IPS-15b (cell line): ENCODE measurements at regions not wholly inside any gene's neighbourhood (a gene's known extent, or its start where the extent isn't known, plus 50 kb on each side); places are given as distances from the start of the nearest gene placed in this dataset.

Experiments
- H3K27me3 ChIP-seq: one replicate; pipeline ENCODE4 v1.6.1; 2013; ENCODE audit warnings: low read length; ENCODE audit not compliant: control insufficient read depth, insufficient read depth
- H3K36me3 ChIP-seq: one replicate; pipeline ENCODE4 v1.6.1; 2013; ENCODE audit warnings: low read length; ENCODE audit not compliant: control insufficient read depth, insufficient read depth
- H3K4me1 ChIP-seq: one replicate; pipeline ENCODE4 v1.6.1; 2013; ENCODE audit warnings: mild to moderate bottlenecking, low read length; ENCODE audit not compliant: control insufficient read depth, insufficient read depth
- H3K4me3 ChIP-seq: one replicate; pipeline ENCODE4 v1.5.1; 2013; ENCODE audit warnings: low read depth, low read length
- H3K9ac ChIP-seq: one replicate; pipeline ENCODE4 v1.6.1; 2013; ENCODE audit warnings: low read depth, mild to moderate bottlenecking, low read length
- H3K9me3 ChIP-seq: one replicate; pipeline ENCODE4 v1.6.1; 2013; ENCODE audit warnings: mild to moderate bottlenecking, low read length; ENCODE audit not compliant: control insufficient read depth, insufficient read depth

- Histone ChIP-seq H3K9ac (no peak overlapping the region), H3K27me3 (no peaks in the 10 kb centered on the region), H3K4me1 (peaks cover 14% of the 10 kb centered on the region), H3K36me3 (no peaks in the 10 kb centered on the region), H3K4me3 (no peak overlapping the region), H3K9me3 (no peaks in the 10 kb centered on the region)
These were observed 176.4 kb downstream of the ETS2 start for GRCh38 chr21:38982096-38982495.

GRCh38 chr21:38980416-38981313, 174.9 kb downstream of the ETS2 start:
- no peak overlapping the region for H3K9ac ChIP-seq
- H3K4me3 ChIP-seq, result no peak overlapping the region

GRCh38 chr21:38979271-38980121, 173.8 kb downstream of the ETS2 start:
- no peaks in the 10 kb centered on the region for H3K27me3 ChIP-seq
- no peaks in the 10 kb centered on the region for H3K36me3 ChIP-seq
- H3K4me3 ChIP-seq, result no peak overlapping the region
- no peak overlapping the region for H3K9ac ChIP-seq
- no peaks in the 10 kb centered on the region for H3K9me3 ChIP-seq
- H3K4me1 ChIP-seq, result peaks cover 14% of the 10 kb centered on the region

More at GRCh38 chr21:38980416-38981313, 174.9 kb downstream of the ETS2 start:
- H3K4me1 ChIP-seq, result peaks cover 14% of the 10 kb centered on the region
- no peaks in the 10 kb centered on the region for H3K9me3 ChIP-seq
- H3K36me3 ChIP-seq, result no peaks in the 10 kb centered on the region
- H3K27me3 ChIP-seq, result no peaks in the 10 kb centered on the region

- Histone ChIP-seq H3K27me3 (no peaks in the 10 kb centered on the region), H3K9me3 (no peaks in the 10 kb centered on the region), H3K4me1 (peaks cover 10% of the 10 kb centered on the region), H3K36me3 (no peaks in the 10 kb centered on the region), H3K4me3 (no peak overlapping the region), H3K9ac (no peak overlapping the region)
These were observed 171.2 kb downstream of the ETS2 start for GRCh38 chr21:38976900-38977299.

GRCh38 chr21:38973552-38973951, 167.8 kb downstream of the ETS2 start:
- Histone ChIP-seq H3K4me3 (no peak overlapping the region), H3K27me3 (no peaks in the 10 kb centered on the region), H3K36me3 (no peaks in the 10 kb centered on the region), H3K9me3 (no peaks in the 10 kb centered on the region), H3K4me1 (no peaks in the 10 kb centered on the region), H3K9ac (no peak overlapping the region)

GRCh38 chr21:38972078-38972477, 166.3 kb downstream of the ETS2 start:
- Histone ChIP-seq H3K9ac (no peak overlapping the region), H3K4me3 (no peak overlapping the region), H3K27me3 (no peaks in the 10 kb centered on the region), H3K36me3 (no peaks in the 10 kb centered on the region), H3K9me3 (no peaks in the 10 kb centered on the region), H3K4me1 (no peaks in the 10 kb centered on the region)

- Histone ChIP-seq H3K4me3 (no peak overlapping the region), H3K9me3 (no peaks in the 10 kb centered on the region), H3K4me1 (no peaks in the 10 kb centered on the region), H3K9ac (no peak overlapping the region), H3K27me3 (no peaks in the 10 kb centered on the region), H3K36me3 (no peaks in the 10 kb centered on the region)
These were observed 165.0 kb downstream of the ETS2 start for GRCh38 chr21:38970765-38971164.

GRCh38 chr21:38968887-38969543, 163.3 kb downstream of the ETS2 start:
- H3K4me1 ChIP-seq, result no peaks in the 10 kb centered on the region
- H3K36me3 ChIP-seq, result no peaks in the 10 kb centered on the region
- H3K4me3 ChIP-seq, result no peak overlapping the region
- H3K27me3 ChIP-seq, result no peaks in the 10 kb centered on the region
- H3K9me3 ChIP-seq, result no peaks in the 10 kb centered on the region
- no peak overlapping the region for H3K9ac ChIP-seq

GRCh38 chr21:38965910-38966504, 160.3 kb downstream of the ETS2 start:
- H3K9me3 ChIP-seq, result no peaks in the 10 kb centered on the region
- no peaks in the 10 kb centered on the region for H3K36me3 ChIP-seq
- H3K27me3 ChIP-seq, result no peaks in the 10 kb centered on the region
- no peak overlapping the region for H3K9ac ChIP-seq
- no peak overlapping the region for H3K4me3 ChIP-seq
- H3K4me1 ChIP-seq, result no peaks in the 10 kb centered on the region

GRCh38 chr21:38965241-38965640, 159.5 kb downstream of the ETS2 start:
- H3K9me3 ChIP-seq, result no peaks in the 10 kb centered on the region
- H3K9ac ChIP-seq, result no peak overlapping the region
- H3K4me3 ChIP-seq, result no peak overlapping the region
- no peaks in the 10 kb centered on the region for H3K27me3 ChIP-seq
- no peaks in the 10 kb centered on the region for H3K36me3 ChIP-seq
- no peaks in the 10 kb centered on the region for H3K4me1 ChIP-seq

GRCh38 chr21:38963006-38963405, 157.3 kb downstream of the ETS2 start:
- H3K4me1 ChIP-seq, result no peaks in the 10 kb centered on the region
- H3K9me3 ChIP-seq, result no peaks in the 10 kb centered on the region
- no peak overlapping the region for H3K9ac ChIP-seq
- no peaks in the 10 kb centered on the region for H3K36me3 ChIP-seq
- H3K4me3 ChIP-seq, result no peak overlapping the region
- no peaks in the 10 kb centered on the region for H3K27me3 ChIP-seq
